D721Med (cell line): ENCODE measurements at regions not wholly inside any gene's neighbourhood (a gene's known extent, or its start where the extent isn't known, plus 50 kb on each side); places are given as distances from the start of the nearest gene placed in this dataset.

Source experiments
- DNase-seq: peaks from one replicate; pipeline ENCODE4 v3.0.0; 2011; ENCODE audit warnings: low spot score; ENCODE audit not compliant: insufficient read length
- FAIRE-seq: peaks from 2 replicates; lab custom pipeline; 2011; peaks lifted over from hg19 to GRCh38; lab: Jason Lieb, UNC
- CTCF ChIP-seq: IDR thresholded peaks from 2 replicates; pipeline ENCODE4 v1.5.1; 2012; ENCODE audit warnings: mild to moderate bottlenecking, control low read depth; ENCODE audit not compliant: insufficient read depth; ENCODE audit errors: missing control alignments

GRCh38 chr20:20931024-20931423 is 175.1 kb downstream of the LINC00237 start:
- DNase-seq: no peak
- no peak for FAIRE-seq
- no peak for TF ChIP-seq CTCF

GRCh38 chr20:20930500-20930899 is 175.7 kb downstream of the LINC00237 start:
- no peak for DNase-seq
- no peak for FAIRE-seq
- no peak for TF ChIP-seq CTCF

- DNase-seq: no peak
- no peak for TF ChIP-seq CTCF
- no peak for FAIRE-seq
Observed at GRCh38 chr20:20929341-20929740, 176.8 kb downstream of the LINC00237 start.

- no peak for TF ChIP-seq CTCF
- DNase-seq: no peak
- no peak for FAIRE-seq
Observed at GRCh38 chr20:20926222-20926905, 179.8 kb downstream of the LINC00237 start.

GRCh38 chr20:20920433-20920832 is 185.7 kb downstream of the LINC00237 start:
- DNase-seq: no peak
- FAIRE-seq: no peak
- TF ChIP-seq CTCF: no peak

GRCh38 chr20:20915844-20916243 is 190.3 kb downstream of the LINC00237 start:
- FAIRE-seq: no peak
- no peak for TF ChIP-seq CTCF
- no peak for DNase-seq

GRCh38 chr20:20904501-20904831 is 192.0 kb upstream of the RALGAPA2 start:
- DNase-seq: no peak
- FAIRE-seq: no peak
- TF ChIP-seq CTCF: no peak
